ENCODE measurements at regions not wholly inside any gene's neighbourhood (a gene's known extent, or its start where the extent isn't known, plus 50 kb on each side); places are given as distances from the start of the nearest gene placed in this dataset.

DNA sequence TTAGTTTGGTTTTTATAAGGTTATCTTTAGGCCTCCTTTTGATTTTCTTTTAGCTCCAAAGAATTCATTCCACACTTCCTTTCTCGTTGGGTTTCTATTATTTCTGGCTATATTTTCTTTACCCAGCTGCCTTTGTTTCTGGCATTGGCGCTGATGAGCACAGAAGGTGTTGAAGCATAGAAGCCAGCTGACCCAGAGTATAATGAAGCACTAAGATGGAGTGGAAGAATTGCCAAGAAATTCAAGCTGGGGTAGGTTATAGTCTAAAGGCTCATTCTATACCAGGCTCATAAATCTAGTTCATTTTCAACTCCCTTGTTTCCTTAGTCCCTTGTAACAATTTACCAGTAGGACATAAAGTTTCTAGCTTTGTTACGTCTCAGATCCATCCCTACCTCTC lies 169.5 kb downstream of the HRH4 start:
- TF ChIP-seq POLR2AphosphoS5 (IDR thresholded peaks at IDR 0.05; ENCODE audit: low read depth, low read length) (no peak), TAF1 (IDR thresholded peaks at IDR 0.05; ENCODE audit: borderline replicate concordance, low read depth, low read length) (no peak)
- DNase-seq (ENCODE audit: insufficient read length): no peak
- FAIRE-seq: no peak

DNA sequence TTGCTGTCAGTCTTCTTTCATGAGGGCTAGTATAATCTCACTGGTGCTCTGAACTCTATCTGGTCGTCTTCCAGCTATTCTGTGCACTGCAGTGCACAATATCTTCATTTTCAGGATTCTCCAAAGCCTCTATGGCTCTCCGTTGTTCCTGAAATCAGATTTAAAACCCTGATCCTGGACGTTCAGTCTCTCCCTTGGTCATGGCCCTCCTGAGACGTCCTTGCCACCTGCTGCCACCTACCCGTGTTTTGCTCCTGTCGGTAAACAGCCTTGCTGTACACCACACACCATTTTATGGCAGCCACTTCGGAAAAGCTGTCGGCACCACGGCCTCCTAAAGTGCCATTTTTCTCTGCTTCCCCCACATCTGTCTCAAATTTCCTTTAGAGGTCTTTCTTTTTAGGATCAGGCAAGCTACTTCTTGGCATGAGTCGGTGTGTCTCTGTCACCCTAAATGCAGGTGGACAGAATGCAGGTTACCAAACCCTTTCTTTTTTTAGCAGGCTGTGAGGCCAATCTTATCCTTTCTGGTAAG lies 170.0 kb downstream of the HRH4 start:
- TF ChIP-seq TAF1 (IDR thresholded peaks at IDR 0.05; ENCODE audit: borderline replicate concordance, low read depth, low read length): no peak
- FAIRE-seq: no peak
- no peak for DNase-seq (ENCODE audit: insufficient read length)

DNA sequence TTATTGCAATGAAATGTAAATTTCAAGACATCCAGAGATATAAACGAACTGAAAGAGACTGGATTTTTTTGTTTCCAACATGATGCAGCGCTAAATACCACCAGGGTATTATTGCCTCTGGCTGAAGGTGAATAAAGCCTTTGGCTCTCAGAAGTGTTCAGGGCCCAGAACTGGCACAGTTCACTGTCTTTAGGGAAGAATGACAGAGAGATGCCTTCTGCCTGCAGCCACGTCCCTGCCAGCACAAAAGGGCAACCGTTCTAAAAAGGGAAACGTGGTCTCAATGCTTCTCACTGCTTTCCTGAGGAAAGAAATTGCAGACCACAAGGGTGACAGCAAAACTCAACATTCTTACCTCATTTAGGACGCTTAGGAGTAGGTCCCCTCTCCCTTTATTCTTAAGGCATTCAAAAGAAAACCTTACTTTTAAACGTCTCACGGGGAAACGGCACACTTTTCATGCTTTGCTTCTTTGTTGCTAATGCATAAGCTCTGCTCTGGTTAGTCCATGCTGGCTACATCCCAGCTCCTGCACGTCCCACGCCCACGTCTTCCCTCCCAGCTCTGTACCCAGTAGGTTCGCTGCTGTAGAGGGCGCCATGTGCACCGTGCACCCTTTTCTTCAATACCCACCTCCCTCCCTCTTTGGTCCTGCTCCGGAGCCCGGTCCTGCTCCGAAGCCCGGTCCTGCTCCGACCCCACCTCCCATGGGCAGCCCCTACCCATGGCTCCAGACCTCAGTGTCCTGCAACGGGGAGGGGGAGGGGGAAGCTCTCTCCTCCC lies 171.0 kb downstream of the HRH4 start:
- TF ChIP-seq TAF1 (IDR thresholded peaks at IDR 0.05; ENCODE audit: borderline replicate concordance, low read depth, low read length) (no peak), POLR2AphosphoS5 (IDR thresholded peaks at IDR 0.05; ENCODE audit: low read depth, low read length) (no peak), POLR2A (IDR thresholded peaks at IDR 0.05; ENCODE audit: low read depth, low read length) (no peak)
- FAIRE-seq (no peak), DNase-seq (ENCODE audit: insufficient read length) (no peak)

GRCh38 chr18:24632158-24632988 lies 171.9 kb downstream of the HRH4 start:
- no peak for DNase-seq (ENCODE audit: insufficient read length)
- TF ChIP-seq POLR2A (IDR thresholded peaks at IDR 0.05; ENCODE audit: low read depth, low read length): no peak
- FAIRE-seq: no peak

- FAIRE-seq: no peak
- no peak for TF ChIP-seq POLR2AphosphoS5 (IDR thresholded peaks at IDR 0.05; ENCODE audit: low read depth, low read length)
- TF ChIP-seq TAF1 (IDR thresholded peaks at IDR 0.05; ENCODE audit: borderline replicate concordance, low read depth, low read length): no peak
- no peak for TF ChIP-seq POLR2A (IDR thresholded peaks at IDR 0.05; ENCODE audit: low read depth, low read length)
- no peak for DNase-seq (ENCODE audit: insufficient read length)
Observed at GRCh38 chr18:24633121-24633520, 172.7 kb downstream of the HRH4 start.

- FAIRE-seq: no peak
Observed at GRCh38 chr18:24649571-24649970, 189.1 kb downstream of the HRH4 start.

DNA sequence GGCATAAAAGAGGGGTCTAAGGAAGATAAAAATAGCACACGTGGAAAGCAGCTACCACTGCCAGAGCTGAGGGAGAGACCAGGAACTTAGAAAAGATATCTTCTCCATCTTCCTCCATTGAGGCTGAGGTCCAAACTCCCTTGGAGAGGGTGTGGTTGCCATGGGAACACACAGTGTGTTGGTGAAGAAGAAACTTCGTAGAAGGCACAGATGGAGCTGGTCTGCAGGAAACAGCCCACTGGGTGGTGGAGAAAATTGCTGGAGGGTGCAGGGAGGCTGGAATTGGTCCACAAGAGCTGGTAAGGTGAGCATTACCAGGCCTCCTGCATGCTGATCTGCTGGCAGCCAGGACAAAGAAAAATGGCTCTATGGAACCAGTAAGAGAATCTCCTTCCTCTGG lies 191.0 kb downstream of the HRH4 start:
- DNase-seq (ENCODE audit: insufficient read length): no peak
- no peak for FAIRE-seq
- TF ChIP-seq POLR2A (IDR thresholded peaks at IDR 0.05; ENCODE audit: low read depth, low read length) (no peak), TAF1 (IDR thresholded peaks at IDR 0.05; ENCODE audit: borderline replicate concordance, low read depth, low read length) (no peak), POLR2AphosphoS5 (IDR thresholded peaks at IDR 0.05; ENCODE audit: low read depth, low read length) (no peak)

More at GRCh38 chr18:24649571-24649970, 189.1 kb downstream of the HRH4 start:
- DNase-seq (ENCODE audit: insufficient read length): no peak
- TF ChIP-seq POLR2A (IDR thresholded peaks at IDR 0.05; ENCODE audit: low read depth, low read length) (no peak), TAF1 (IDR thresholded peaks at IDR 0.05; ENCODE audit: borderline replicate concordance, low read depth, low read length) (no peak), POLR2AphosphoS5 (IDR thresholded peaks at IDR 0.05; ENCODE audit: low read depth, low read length) (no peak)

DNA sequence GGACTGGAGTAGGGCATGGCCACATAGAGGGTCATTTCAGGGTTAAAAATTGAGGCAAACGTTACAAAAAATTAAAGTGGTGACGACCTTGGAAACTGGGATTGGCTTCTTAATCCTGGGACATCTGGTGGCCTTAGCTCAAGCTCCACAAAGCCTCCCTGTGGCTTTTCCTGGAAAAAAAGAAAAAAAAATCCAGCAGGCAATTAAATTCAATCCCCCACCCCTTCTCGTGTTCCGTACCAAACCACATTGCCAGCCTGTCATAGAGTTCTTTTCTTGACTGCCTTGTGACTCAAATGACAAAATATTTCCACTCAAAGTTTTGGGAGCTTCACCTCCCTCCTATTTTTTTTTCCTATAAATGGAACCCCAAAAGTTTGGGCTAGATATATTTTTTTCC lies 195.6 kb downstream of the HRH4 start:
- TF ChIP-seq POLR2A (IDR thresholded peaks at IDR 0.05; ENCODE audit: low read depth, low read length) (no peak), POLR2AphosphoS5 (IDR thresholded peaks at IDR 0.05; ENCODE audit: low read depth, low read length) (no peak), TAF1 (IDR thresholded peaks at IDR 0.05; ENCODE audit: borderline replicate concordance, low read depth, low read length) (no peak)
- DNase-seq (ENCODE audit: insufficient read length): no peak
- FAIRE-seq: no peak

DNA sequence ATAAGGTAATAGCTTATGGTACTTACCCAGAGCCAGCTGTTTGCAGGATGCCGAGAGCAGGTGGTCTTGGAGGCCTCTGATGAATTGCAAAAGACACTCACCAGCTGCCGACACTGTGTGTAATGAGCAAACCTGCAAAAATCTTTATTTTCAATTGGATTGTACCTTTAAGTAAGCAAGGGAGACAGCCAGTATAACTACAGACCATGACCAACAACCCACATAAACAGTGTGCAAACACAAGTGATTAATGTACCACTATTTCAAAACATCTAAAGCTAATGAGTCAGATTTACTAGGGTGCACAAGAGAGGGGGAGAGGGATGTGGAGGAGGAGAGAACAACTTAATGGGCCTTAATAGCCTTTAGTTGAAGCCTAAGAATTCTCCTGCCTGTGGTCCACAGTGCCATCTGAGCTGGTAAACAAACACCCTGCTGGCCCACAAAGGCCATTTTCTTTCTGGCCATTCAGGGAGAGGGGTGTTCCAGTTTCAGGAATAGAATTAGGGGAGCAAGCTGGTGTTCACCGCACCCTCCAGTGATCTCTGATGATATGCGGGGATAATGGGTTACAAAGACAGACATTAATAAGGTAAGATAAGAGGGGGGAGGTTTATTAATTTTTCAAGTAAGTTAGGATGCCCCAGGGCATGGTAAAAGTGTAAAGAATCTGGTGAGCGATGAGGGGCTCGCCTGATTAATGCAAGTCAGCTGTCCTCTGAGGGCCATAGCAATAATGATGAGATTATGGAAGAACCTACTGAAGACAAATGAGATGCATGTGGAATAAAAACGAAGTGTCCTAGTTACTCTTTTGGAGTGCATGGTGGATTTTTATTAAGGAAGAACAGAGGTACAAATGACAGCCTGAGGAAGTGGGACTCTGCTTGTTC lies 196.4 kb downstream of the HRH4 start:
- DNase-seq (ENCODE audit: insufficient read length) (no peak), FAIRE-seq (no peak)
- TF ChIP-seq TAF1 (IDR thresholded peaks at IDR 0.05; ENCODE audit: borderline replicate concordance, low read depth, low read length): no peak
- TF ChIP-seq POLR2AphosphoS5 (IDR thresholded peaks at IDR 0.05; ENCODE audit: low read depth, low read length): no peak
- no peak for TF ChIP-seq POLR2A (IDR thresholded peaks at IDR 0.05; ENCODE audit: low read depth, low read length)

DNA sequence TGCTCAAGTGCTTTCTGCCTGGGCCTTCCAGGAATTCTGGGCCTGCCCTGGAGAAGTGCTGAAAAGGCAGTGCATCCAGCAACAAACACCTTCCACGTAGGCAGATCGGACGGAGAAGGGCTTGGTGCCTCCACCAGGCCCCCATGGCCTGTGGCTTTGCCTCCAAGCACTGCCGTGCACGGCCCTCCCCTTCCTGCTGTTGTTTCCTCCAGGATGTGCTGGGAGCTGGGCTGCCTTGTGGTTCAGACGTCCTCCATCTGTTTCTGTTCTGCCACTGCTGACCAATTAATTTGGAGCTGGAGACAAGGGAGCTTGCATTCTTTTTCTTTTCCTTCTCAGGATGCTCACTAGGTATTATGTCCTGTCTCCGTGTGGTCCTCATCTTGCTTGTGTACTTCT lies 197.0 kb downstream of the HRH4 start:
- FAIRE-seq: peak; percentile 40
- no peak for DNase-seq (ENCODE audit: insufficient read length)
- TF ChIP-seq POLR2AphosphoS5 (IDR thresholded peaks at IDR 0.05; ENCODE audit: low read depth, low read length) (no peak), POLR2A (IDR thresholded peaks at IDR 0.05; ENCODE audit: low read depth, low read length) (no peak), TAF1 (IDR thresholded peaks at IDR 0.05; ENCODE audit: borderline replicate concordance, low read depth, low read length) (no peak)

- TF ChIP-seq POLR2A (IDR thresholded peaks at IDR 0.05; ENCODE audit: low read depth, low read length) (no peak), TAF1 (IDR thresholded peaks at IDR 0.05; ENCODE audit: borderline replicate concordance, low read depth, low read length) (no peak), POLR2AphosphoS5 (IDR thresholded peaks at IDR 0.05; ENCODE audit: low read depth, low read length) (no peak)
- FAIRE-seq (no peak), DNase-seq (ENCODE audit: insufficient read length) (no peak)
Observed at GRCh38 chr18:24658302-24658701, 197.9 kb downstream of the HRH4 start.
